Liver (tissue), 8 donors: ENCODE measurements at regions not wholly inside any gene's neighbourhood (a gene's known extent, or its start where the extent isn't known, plus 50 kb on each side); places are given as distances from the start of the nearest gene placed in this dataset.

Experiments
- DNase-seq: peaks from one replicate; pipeline ENCODE4 v3.0.0-alpha.2; 2017; ENCODE audit warnings: low spot score
- H3K27ac ChIP-seq, 2 donors: one replicate each; pipeline ENCODE4 v1.7.0; 2013; ENCODE audit warnings: inconsistent platforms in 2 of 2, low read length in 2 of 2, control low read depth in 1 of 2, low read depth in 1 of 2, mild to moderate bottlenecking in 1 of 2
- H3K27me3 ChIP-seq, 4 donors: one replicate each; pipeline versions ENCODE4 v1.6.1 to v1.7.0; 2013; ENCODE audit warnings: low read length in 3 of 4, inconsistent platforms in 1 of 4, mild to moderate bottlenecking in 1 of 4, moderate library complexity in 1 of 4; ENCODE audit not compliant: control insufficient read depth in 4 of 4, insufficient read depth in 4 of 4
- H3K36me3 ChIP-seq, 4 donors: one replicate each; pipeline versions ENCODE4 v1.6.1 to v1.7.0; 2013; ENCODE audit warnings: low read length in 3 of 4, mild to moderate bottlenecking in 3 of 4, low read depth in 1 of 4, moderate library complexity in 1 of 4; ENCODE audit not compliant: control insufficient read depth in 4 of 4, insufficient read depth in 3 of 4
- H3K4me1 ChIP-seq, 4 donors: one replicate each; pipeline versions ENCODE4 v1.6.1 to v1.7.0; 2013; ENCODE audit warnings: low read length in 3 of 4, mild to moderate bottlenecking in 3 of 4, moderate library complexity in 1 of 4; ENCODE audit not compliant: control insufficient read depth in 4 of 4, insufficient read depth in 4 of 4
- H3K4me3 ChIP-seq, 3 donors: one replicate each; pipeline versions ENCODE4 v1.6.1 to v1.7.0; 2013; ENCODE audit warnings: low read length in 3 of 3, control low read depth in 1 of 3, low read depth in 1 of 3, mild to moderate bottlenecking in 1 of 3
- H3K9ac ChIP-seq, 2 donors: one replicate each; pipeline ENCODE4 v1.7.0; 2013; ENCODE audit warnings: low read length in 2 of 2, mild to moderate bottlenecking in 2 of 2, moderate library complexity in 2 of 2, control low read depth in 1 of 2, low read depth in 1 of 2
- H3K9me3 ChIP-seq, 4 donors: one replicate each; pipeline versions ENCODE4 v1.6.1 to v1.7.0; 2013; ENCODE audit warnings: low read length in 3 of 4; ENCODE audit not compliant: control insufficient read depth in 4 of 4
- ATF3 ChIP-seq: IDR thresholded peaks from 2 replicates; pipeline ENCODE4 v1.6.1; 2016; ENCODE audit warnings: antibody characterized with exemption
- FOXA1 ChIP-seq: IDR thresholded peaks from 2 replicates; pipeline ENCODE4 v1.6.1; 2016; ENCODE audit warnings: antibody characterized with exemption
- FOXA2 ChIP-seq: IDR thresholded peaks from 2 replicates; pipeline ENCODE4 v1.6.1; 2016; ENCODE audit warnings: antibody characterized with exemption
- GABPA ChIP-seq, 2 donors: IDR thresholded peaks in 1 of 2; conservative IDR thresholded peaks in 1 of 2; 2 replicates each; pipeline ENCODE4 v1.6.1; 2016; ENCODE audit warnings: antibody characterized with exemption in 2 of 2, mild to moderate bottlenecking in 1 of 2, moderate library complexity in 1 of 2
- HNF4A ChIP-seq, 2 donors: conservative IDR thresholded peaks; 2 replicates each; pipeline ENCODE4 v1.6.1; 2016; ENCODE audit warnings: antibody characterized with exemption in 2 of 2, mild to moderate bottlenecking in 2 of 2
- HNF4G ChIP-seq: IDR thresholded peaks from 2 replicates; pipeline ENCODE4 v1.6.1; 2016; ENCODE audit warnings: antibody characterized with exemption
- JUND ChIP-seq, 2 donors: IDR thresholded peaks; 2 replicates each; pipeline ENCODE4 v1.6.1; 2016; ENCODE audit warnings: antibody characterized with exemption in 2 of 2
- NR2F2 ChIP-seq: IDR thresholded peaks from 2 replicates; pipeline ENCODE4 v1.6.1; 2016; ENCODE audit warnings: antibody characterized with exemption
- RAD21 ChIP-seq, 2 donors: IDR thresholded peaks; 2 replicates each; pipeline ENCODE4 v1.6.1; 2016; ENCODE audit warnings: antibody characterized with exemption in 2 of 2, mild to moderate bottlenecking in 2 of 2
- RXRA ChIP-seq, 2 donors: IDR thresholded peaks; 2 replicates each; pipeline ENCODE4 v1.6.1; 2017 to 2018; ENCODE audit warnings: antibody characterized with exemption in 2 of 2, mild to moderate bottlenecking in 1 of 2
- TAF1 ChIP-seq: conservative IDR thresholded peaks from 2 replicates; pipeline ENCODE4 v1.6.1; 2016; ENCODE audit warnings: antibody characterized with exemption, mild to moderate bottlenecking
- YY1 ChIP-seq: IDR thresholded peaks from 2 replicates; pipeline ENCODE4 v1.6.1; 2016; ENCODE audit warnings: antibody characterized with exemption, mild to moderate bottlenecking
- WGBS: extraction: QIAGEN DNeasy Blood & Tissue Kit; methylation state at CpG from one replicate; pipeline ENCODE4 v1.1.7; 2013; 5-methylcytosine and 5-hydroxymethylcytosine counted together
- TF ChIP-seq, protein P1 (sequence below): fragments of 150-350 bp; IDR thresholded peaks from 2 replicates; pipeline ENCODE4 v1.5.1; 2017; ENCODE audit warnings: improper control_type of control experiment, low read depth, low read length; ENCODE audit not compliant: missing input control
- TF ChIP-seq, protein P2 (sequence below): IDR thresholded peaks from 2 replicates; pipeline ENCODE4 v1.6.1; 2016; ENCODE audit warnings: antibody characterized with exemption
- TF ChIP-seq, protein P3 (sequence below): IDR thresholded peaks from 2 replicates; pipeline ENCODE4 v1.6.1; 2016; ENCODE audit warnings: antibody characterized with exemption
- donor health status: healthy.
- donor health status: healthy.
- donor health status: healthy.
- donor health status: healthy.
- donor health status: healthy.

- no peak overlapping the region for H3K4me3 ChIP-seq
- 68% methylated on average over 6 of the region's 6 CpGs for WGBS
- no peaks in the 10 kb centered on the region for H3K36me3 ChIP-seq
- no peak overlapping the region for H3K9ac ChIP-seq
- H3K27me3 ChIP-seq, result no peaks in the 10 kb centered on the region
- no peak overlapping the region for H3K27ac ChIP-seq
- no peak for TF ChIP-seq RXRA (IDR thresholded peaks at IDR 0.05)
- TF ChIP-seq, protein P1, sequence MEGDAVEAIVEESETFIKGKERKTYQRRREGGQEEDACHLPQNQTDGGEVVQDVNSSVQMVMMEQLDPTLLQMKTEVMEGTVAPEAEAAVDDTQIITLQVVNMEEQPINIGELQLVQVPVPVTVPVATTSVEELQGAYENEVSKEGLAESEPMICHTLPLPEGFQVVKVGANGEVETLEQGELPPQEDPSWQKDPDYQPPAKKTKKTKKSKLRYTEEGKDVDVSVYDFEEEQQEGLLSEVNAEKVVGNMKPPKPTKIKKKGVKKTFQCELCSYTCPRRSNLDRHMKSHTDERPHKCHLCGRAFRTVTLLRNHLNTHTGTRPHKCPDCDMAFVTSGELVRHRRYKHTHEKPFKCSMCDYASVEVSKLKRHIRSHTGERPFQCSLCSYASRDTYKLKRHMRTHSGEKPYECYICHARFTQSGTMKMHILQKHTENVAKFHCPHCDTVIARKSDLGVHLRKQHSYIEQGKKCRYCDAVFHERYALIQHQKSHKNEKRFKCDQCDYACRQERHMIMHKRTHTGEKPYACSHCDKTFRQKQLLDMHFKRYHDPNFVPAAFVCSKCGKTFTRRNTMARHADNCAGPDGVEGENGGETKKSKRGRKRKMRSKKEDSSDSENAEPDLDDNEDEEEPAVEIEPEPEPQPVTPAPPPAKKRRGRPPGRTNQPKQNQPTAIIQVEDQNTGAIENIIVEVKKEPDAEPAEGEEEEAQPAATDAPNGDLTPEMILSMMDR, result no peak
- TF ChIP-seq FOXA1, result no peak
- TF ChIP-seq FOXA2, result no peak
- no peak for TF ChIP-seq TAF1
- TF ChIP-seq YY1, result no peak
- TF ChIP-seq ATF3, result no peak
- no peak for TF ChIP-seq HNF4G
- H3K4me1 ChIP-seq, result no peaks in the 10 kb centered on the region
- peaks cover 0 to 2% (median 0%) of the 10 kb centered on the region in 4 donors for H3K9me3 ChIP-seq
- DNase-seq, result no peak
Observed at GRCh38 chr5:4082966-4083564, 487.4 kb downstream of the IRX1 start.

GRCh38 chr5:4083591-4084337 is 488.1 kb downstream of the IRX1 start:
- WGBS, result 79% methylated on average over 13 of the region's 13 CpGs
- TF ChIP-seq, protein P1, result no peak
- TF ChIP-seq TAF1, result no peak
- TF ChIP-seq RAD21 (IDR thresholded peaks at IDR 0.05), result no peak
- TF ChIP-seq FOXA2, result no peak
- TF ChIP-seq HNF4A (conservative IDR thresholded peaks at IDR 0.05), result no peak
- TF ChIP-seq JUND (IDR thresholded peaks at IDR 0.05), result no peak
- TF ChIP-seq YY1, result no peak
- no peak for TF ChIP-seq GABPA (IDR thresholded peaks at IDR 0.05 in 1 of 2, conservative IDR thresholded peaks at IDR 0.05 in 1 of 2)
- TF ChIP-seq NR2F2, result no peak
- TF ChIP-seq, protein P2, sequence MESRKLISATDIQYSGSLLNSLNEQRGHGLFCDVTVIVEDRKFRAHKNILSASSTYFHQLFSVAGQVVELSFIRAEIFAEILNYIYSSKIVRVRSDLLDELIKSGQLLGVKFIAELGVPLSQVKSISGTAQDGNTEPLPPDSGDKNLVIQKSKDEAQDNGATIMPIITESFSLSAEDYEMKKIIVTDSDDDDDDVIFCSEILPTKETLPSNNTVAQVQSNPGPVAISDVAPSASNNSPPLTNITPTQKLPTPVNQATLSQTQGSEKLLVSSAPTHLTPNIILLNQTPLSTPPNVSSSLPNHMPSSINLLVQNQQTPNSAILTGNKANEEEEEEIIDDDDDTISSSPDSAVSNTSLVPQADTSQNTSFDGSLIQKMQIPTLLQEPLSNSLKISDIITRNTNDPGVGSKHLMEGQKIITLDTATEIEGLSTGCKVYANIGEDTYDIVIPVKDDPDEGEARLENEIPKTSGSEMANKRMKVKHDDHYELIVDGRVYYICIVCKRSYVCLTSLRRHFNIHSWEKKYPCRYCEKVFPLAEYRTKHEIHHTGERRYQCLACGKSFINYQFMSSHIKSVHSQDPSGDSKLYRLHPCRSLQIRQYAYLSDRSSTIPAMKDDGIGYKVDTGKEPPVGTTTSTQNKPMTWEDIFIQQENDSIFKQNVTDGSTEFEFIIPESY, result no peak
- TF ChIP-seq, protein P3, sequence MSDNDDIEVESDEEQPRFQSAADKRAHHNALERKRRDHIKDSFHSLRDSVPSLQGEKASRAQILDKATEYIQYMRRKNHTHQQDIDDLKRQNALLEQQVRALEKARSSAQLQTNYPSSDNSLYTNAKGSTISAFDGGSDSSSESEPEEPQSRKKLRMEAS, result no peak

More at GRCh38 chr5:4083591-4084337, 488.1 kb downstream of the IRX1 start:
- Histone ChIP-seq H3K36me3 (no peaks in the 10 kb centered on the region), H3K4me3 (no peak overlapping the region), H3K27ac (no peak overlapping the region), H3K9me3 (peaks cover 0 to 2% (median 0%) of the 10 kb centered on the region in 4 donors), H3K27me3 (no peaks in the 10 kb centered on the region), H3K9ac (no peak overlapping the region), H3K4me1 (no peaks in the 10 kb centered on the region)
- no peak for DNase-seq
